ENCODE measurements at regions not wholly inside any gene's neighbourhood (a gene's known extent, or its start where the extent isn't known, plus 50 kb on each side); places are given as distances from the start of the nearest gene placed in this dataset.

DNA sequence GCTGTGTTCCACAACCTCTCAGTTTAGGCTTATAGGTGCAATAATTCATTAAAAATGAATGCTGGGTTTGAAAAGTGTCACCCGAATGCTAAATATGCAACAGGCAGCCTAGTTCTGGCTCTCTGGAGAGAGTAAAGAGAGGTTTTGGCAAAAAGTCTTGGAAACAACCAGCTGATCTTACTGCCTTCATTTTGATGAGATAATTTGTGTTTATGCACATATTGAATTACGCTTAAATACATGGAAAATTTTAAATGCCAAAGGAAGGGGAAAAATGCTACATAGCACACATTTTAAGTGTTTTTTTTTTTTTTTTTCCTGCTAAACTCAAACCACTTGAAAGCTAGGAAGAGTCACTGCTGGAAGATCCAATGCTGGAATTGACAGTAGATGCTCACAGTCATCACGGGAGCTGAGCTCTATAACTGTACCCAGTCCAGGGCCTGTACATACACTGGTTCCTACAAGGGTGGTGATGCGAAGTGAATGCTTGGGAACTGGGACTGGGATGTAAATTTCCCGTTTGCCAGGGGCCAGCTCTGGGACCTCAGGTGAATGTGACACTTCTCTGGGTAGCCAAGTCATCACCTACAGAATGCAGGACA, 151.5 kb downstream of the PFKFB3 start:
- H3K56ac ChIP-seq (replicated peaks; ENCODE audit: insufficient read length, low read depth, low read length), result no peak overlapping the region
- H3K9me3 ChIP-seq (ENCODE audit: insufficient read depth in 2 of 2, low read depth in 1 of 2, low read length in 1 of 2), result peaks cover 0 to 4% of the 10 kb centered on the region in 2 experiments; a peak in 1 of 4 replicates
- H4K8ac ChIP-seq (ENCODE audit: extremely low read depth, insufficient read depth, low read length), result no peak overlapping the region
- H2BK5ac ChIP-seq (ENCODE audit: low read depth, low read length), result no peak overlapping the region
- no peaks in the 10 kb centered on the region for H3K79me1 ChIP-seq (ENCODE audit: low read depth, low read length)
- no peak overlapping the region for H2BK12ac ChIP-seq (ENCODE audit: low read depth, low read length)
- peaks cover 2% of the 10 kb centered on the region; the same call in 1 of the 2 replicates for H3K23me2 ChIP-seq (ENCODE audit: low read depth, low read length)
- CTCF ChIA-PET (ENCODE audit: partially characterized antibody), result interaction anchor here (0.6 to 1.0 kb wide), 3 partner anchors 8 to 57 kb away, joined by 3 to 4 read pairs (median 3); no protein-coding TSS in a partner anchor
- H4K5ac ChIP-seq (ENCODE audit: insufficient read length, low read depth, low read length), result no peak overlapping the region
- no peak overlapping the region for H2AK5ac ChIP-seq (ENCODE audit: low read depth, low read length)
- no peak overlapping the region for H3K4me3 ChIP-seq (ENCODE audit: extremely low read depth in 1 of 4, insufficient read depth in 2 of 4, low read depth in 3 of 4, low read length in 4 of 4)
- no peak for DNase-seq (ENCODE audit: low read depth in 1 of 2, low spot score in 2 of 2)
- no peak overlapping the region for H2BK15ac ChIP-seq (ENCODE audit: low read length)
- H3K4ac ChIP-seq (replicated peaks; ENCODE audit: insufficient read length, low read depth, low read length), result no peak overlapping the region
- H3K79me2 ChIP-seq (ENCODE audit: control insufficient read depth in 1 of 2, insufficient read depth in 2 of 2, low read length in 2 of 2), result no peaks in the 10 kb centered on the region
- H3K14ac ChIP-seq (ENCODE audit: insufficient read length), result no peak overlapping the region
- no peak overlapping the region for H2BK20ac ChIP-seq (ENCODE audit: low read length)
- POLR2A ChIA-PET (ENCODE audit: partially characterized antibody), result interaction anchor here (0.6 kb wide), 2 partner anchors 46 to 262 kb away, joined by 3 to 4 read pairs; no protein-coding TSS in a partner anchor
- H2AFZ ChIP-seq (ENCODE audit: low read length), result no peak overlapping the region
- H3K36me3 ChIP-seq (ENCODE audit: control insufficient read depth in 2 of 4, insufficient read depth in 4 of 4, low read length in 3 of 4), result no peaks in the 10 kb centered on the region; a peak in 1 of 8 replicates
- no peak overlapping the region for H3K9ac ChIP-seq (replicated peaks in 1 of 4; ENCODE audit: extremely low read depth in 1 of 4, low read depth in 3 of 4, low read length in 3 of 4)
- H3K27me3 ChIP-seq (replicated peaks in 1 of 4; ENCODE audit: control insufficient read depth in 3 of 4, extremely low read depth in 1 of 4, insufficient read depth in 3 of 4, low read length in 3 of 4), result no peaks in the 10 kb centered on the region
- FAIRE-seq, result no peak
- H3K18ac ChIP-seq (ENCODE audit: extremely low read depth, low read length), result no peak overlapping the region
- no peak overlapping the region for H3K23ac ChIP-seq (ENCODE audit: insufficient read length)
- no peak overlapping the region for H4K91ac ChIP-seq (replicated peaks; ENCODE audit: insufficient read length, low read length)
- WGBS, 2 experiments (ENCODE audit: extremely low coverage in 1 of 2, insufficient coverage in 1 of 2, insufficient read length in 1 of 2, insufficient replicate concordance in 2 of 2, low coverage in 1 of 2, low lambda C conversion rate in 2 of 2, missing lambda C conversion rate in 1 of 2), result 88% methylated on average over 5 of the region's 5 CpGs; no CpG with 5 or more reads in 1 of the 2 experiments
- H2BK120ac ChIP-seq (replicated peaks; ENCODE audit: low read depth, low read length), result no peak overlapping the region
- H3K27ac ChIP-seq (ENCODE audit: low read depth, low read length), result no peak overlapping the region
- H4K20me1 ChIP-seq (replicated peaks in 1 of 2; ENCODE audit: control insufficient read depth in 1 of 2, insufficient read depth in 2 of 2, low read length in 2 of 2), result no peaks in the 10 kb centered on the region
- H3K4me1 ChIP-seq (replicated peaks in 1 of 4; ENCODE audit: control insufficient read depth in 3 of 4, insufficient read depth in 4 of 4, low read length in 3 of 4), result no peaks in the 10 kb centered on the region
- no peak overlapping the region for H3K4me2 ChIP-seq (ENCODE audit: insufficient read depth in 1 of 2, low read depth in 2 of 2, low read length in 2 of 2)
- TF ChIP-seq KDM1A (IDR thresholded peaks at IDR 0.05; ENCODE audit: borderline replicate concordance, low read length) (no peak), BRCA1 (IDR thresholded peaks at IDR 0.05; ENCODE audit: low read depth, low read length) (no peak), NRF1 (IDR thresholded peaks at IDR 0.05; ENCODE audit: low read depth, low read length) (no peak), TCF12 (IDR thresholded peaks at IDR 0.05; ENCODE audit: low read depth, low read length) (no peak)
- TF ChIP-seq, protein P1, sequence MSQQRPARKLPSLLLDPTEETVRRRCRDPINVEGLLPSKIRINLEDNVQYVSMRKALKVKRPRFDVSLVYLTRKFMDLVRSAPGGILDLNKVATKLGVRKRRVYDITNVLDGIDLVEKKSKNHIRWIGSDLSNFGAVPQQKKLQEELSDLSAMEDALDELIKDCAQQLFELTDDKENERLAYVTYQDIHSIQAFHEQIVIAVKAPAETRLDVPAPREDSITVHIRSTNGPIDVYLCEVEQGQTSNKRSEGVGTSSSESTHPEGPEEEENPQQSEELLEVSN (IDR thresholded peaks at IDR 0.05), result no peak

Data from H1 (cell line).